Retinal pigment epithelial cell (primary cell): ENCODE measurements at regions not wholly inside any gene's neighbourhood (a gene's known extent, or its start where the extent isn't known, plus 50 kb on each side); places are given as distances from the start of the nearest gene placed in this dataset.

Experiments
- DNase-seq: peaks from one replicate; pipeline ENCODE4 v3.0.0-alpha.2; 2010; ENCODE audit warnings: low read depth
- H3K4me3 ChIP-seq: 2 replicates; pipeline ENCODE4 v1.5.1; 2011; ENCODE audit warnings: mild to moderate bottlenecking, low read length, control low read depth, moderate library complexity
- CTCF ChIP-seq: conservative IDR thresholded peaks from 2 replicates; pipeline ENCODE4 v1.5.1; 2011; ENCODE audit warnings: low read depth, low read length, control low read depth, inconsistent platforms

- no peak for TF ChIP-seq CTCF
- no peak overlapping the region for H3K4me3 ChIP-seq
- no peak for DNase-seq
Observed at GRCh38 chr15:39100106-39100660, 480.7 kb upstream of the THBS1 start.

GRCh38 chr15:39102431-39102830 is 478.4 kb upstream of the THBS1 start:
- no peak for DNase-seq
- TF ChIP-seq CTCF: no peak
- H3K4me3 ChIP-seq: no peak overlapping the region

- no peak for TF ChIP-seq CTCF
- no peak overlapping the region for H3K4me3 ChIP-seq
- DNase-seq: no peak
Observed at GRCh38 chr15:39106950-39107349, 473.9 kb upstream of the THBS1 start.

- no peak overlapping the region for H3K4me3 ChIP-seq
- no peak for DNase-seq
Observed at GRCh38 chr15:39108021-39108420, 472.9 kb upstream of the THBS1 start.

GRCh38 chr15:39110336-39110735 is 470.5 kb upstream of the THBS1 start:
- no peak overlapping the region for H3K4me3 ChIP-seq
- DNase-seq: no peak
- no peak for TF ChIP-seq CTCF

More at GRCh38 chr15:39108021-39108420, 472.9 kb upstream of the THBS1 start:
- TF ChIP-seq CTCF: no peak

GRCh38 chr15:39110746-39111145 is 470.1 kb upstream of the THBS1 start:
- H3K4me3 ChIP-seq: no peak overlapping the region
- TF ChIP-seq CTCF: no peak
- no peak for DNase-seq

- DNase-seq: no peak
- TF ChIP-seq CTCF: no peak
- H3K4me3 ChIP-seq: no peak overlapping the region
Observed at GRCh38 chr15:39113741-39114140, 467.1 kb upstream of the THBS1 start.
